Stimulated activated CD4-positive, alpha-beta T cell treated with anti-CD3 and anti-CD28 coated beads, TNF-alpha, amount 100 ng/mL, for 4 hours (primary cell): ENCODE measurements at regions not wholly inside any gene's neighbourhood (a gene's known extent, or its start where the extent isn't known, plus 50 kb on each side); places are given as distances from the start of the nearest gene placed in this dataset.
A peak's percentile ranks its signal among the peaks of the same experiment; 100 is the strongest.
"Not testable (repeated sequence)": the region's sequence is repeated elsewhere in the genome, so short reads cannot be mapped to it uniquely, and the experiment has no call there.

ENCODE experiments used
- DNase-seq, 3 experiments: peaks; one replicate each; pipeline ENCODE4 v3.0.0-alpha.2; 2020; ENCODE audit warnings: low read depth in 3 of 3

GRCh38 chr9:1919229-1919628 is 95.9 kb upstream of the SMARCA2 start:
- DNase-seq = no peak

GRCh38 chr9:1920386-1920785 is 94.8 kb upstream of the SMARCA2 start:
- DNase-seq = no peak

- no peak for DNase-seq
Measured at GRCh38 chr9:1922026-1922425, 93.1 kb upstream of the SMARCA2 start.

- no peak for DNase-seq
Measured at GRCh38 chr9:1927546-1927945, 87.6 kb upstream of the SMARCA2 start.

- no peak for DNase-seq
Measured at GRCh38 chr9:1929134-1929533, 86.0 kb upstream of the SMARCA2 start.

- DNase-seq = no peak
Measured at GRCh38 chr9:1929722-1930244, 85.4 kb upstream of the SMARCA2 start.

- not testable (repeated sequence) for DNase-seq
Measured at GRCh38 chr9:1930245-1930736, 84.9 kb upstream of the SMARCA2 start.

- DNase-seq = no peak
Measured at GRCh38 chr9:1938135-1938534, 77.0 kb upstream of the SMARCA2 start.

GRCh38 chr9:1938675-1939170 is 76.4 kb upstream of the SMARCA2 start:
- DNase-seq = no peak

GRCh38 chr9:1939466-1939865 is 75.7 kb upstream of the SMARCA2 start:
- DNase-seq = no peak

GRCh38 chr9:1939926-1940368 is 75.2 kb upstream of the SMARCA2 start:
- DNase-seq = peak in 2 of 3 experiments; percentile 4 to 9

- DNase-seq = no peak
Measured at GRCh38 chr9:1941989-1942388, 73.2 kb upstream of the SMARCA2 start.

GRCh38 chr9:1946526-1947283 is 68.4 kb upstream of the SMARCA2 start:
- no peak for DNase-seq

- no peak for DNase-seq
Measured at GRCh38 chr9:1947438-1947837, 67.7 kb upstream of the SMARCA2 start.

GRCh38 chr9:1948541-1948940 is 66.6 kb upstream of the SMARCA2 start:
- DNase-seq = no peak

GRCh38 chr9:1951446-1951845 is 63.7 kb upstream of the SMARCA2 start:
- DNase-seq = no peak

GRCh38 chr9:1952001-1952400 is 63.1 kb upstream of the SMARCA2 start:
- no peak for DNase-seq

- DNase-seq = no peak
Measured at GRCh38 chr9:1954238-1954637, 60.9 kb upstream of the SMARCA2 start.

- DNase-seq = no peak
Measured at GRCh38 chr9:1956958-1957357, 58.2 kb upstream of the SMARCA2 start.

- DNase-seq = no peak
Measured at GRCh38 chr9:1957856-1958255, 57.3 kb upstream of the SMARCA2 start.

- DNase-seq = no peak
Measured at GRCh38 chr9:1959371-1959770, 55.8 kb upstream of the SMARCA2 start.

- DNase-seq = no peak
Measured at GRCh38 chr9:1960342-1961042, 54.7 kb upstream of the SMARCA2 start.

- DNase-seq = no peak
Measured at GRCh38 chr9:1962122-1962521, 53.0 kb upstream of the SMARCA2 start.
